GM19324 (cell line): ENCODE measurements at regions not wholly inside any gene's neighbourhood (a gene's known extent, or its start where the extent isn't known, plus 50 kb on each side); places are given as distances from the start of the nearest gene placed in this dataset.
"Not testable (repeated sequence)": the region's sequence is repeated elsewhere in the genome, so short reads cannot be mapped to it uniquely, and the experiment has no call there.

Source experiments
- ATAC-seq: cut with Tn5 transposase; IDR thresholded peaks from one replicate; pipeline ENCODE4 v1.9.1; 2021; ENCODE audit warnings: mild to moderate bottlenecking, moderate library complexity; ENCODE audit not compliant: unreplicated experiment, low FRiP score

DNA sequence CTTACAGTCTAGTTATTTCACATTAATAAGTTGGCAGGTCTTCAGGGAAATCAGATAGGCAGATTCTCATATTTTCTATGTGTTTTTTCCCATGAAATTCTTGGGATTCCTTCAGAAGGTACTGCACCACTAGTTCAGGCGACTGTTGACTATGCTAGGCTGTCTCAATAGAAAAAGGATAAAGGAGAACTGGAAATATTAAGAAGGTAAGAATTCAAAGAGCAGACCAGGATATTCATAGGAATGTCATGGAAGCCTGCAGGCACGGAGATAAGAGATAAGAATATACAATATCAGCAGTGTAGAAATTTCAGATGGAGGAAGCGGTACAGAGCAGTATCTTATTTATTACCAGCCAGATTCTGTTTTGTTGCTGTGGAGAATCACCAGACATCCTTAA, 432.1 kb upstream of the MDFIC2 start:
- ATAC-seq, result no peak

DNA sequence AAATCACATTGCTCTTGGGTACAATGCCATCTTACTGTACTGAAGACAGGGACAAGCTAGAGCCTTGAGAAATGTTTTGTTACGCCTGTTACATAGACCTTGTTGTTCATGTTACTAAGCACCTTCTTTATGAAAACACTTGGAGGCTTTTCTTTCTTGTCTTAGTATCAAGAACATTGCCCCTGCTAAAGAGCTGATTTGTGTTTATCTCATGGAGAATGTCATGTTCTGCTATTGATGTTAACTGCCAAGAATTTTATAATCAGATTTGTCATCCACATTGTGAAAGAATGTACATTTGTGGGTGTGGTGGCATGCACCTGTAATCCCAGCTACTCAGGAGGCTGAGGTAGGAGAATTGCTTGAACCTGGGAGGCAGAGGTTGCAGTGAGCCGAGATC, 431.3 kb upstream of the MDFIC2 start:
- ATAC-seq, result no peak

DNA sequence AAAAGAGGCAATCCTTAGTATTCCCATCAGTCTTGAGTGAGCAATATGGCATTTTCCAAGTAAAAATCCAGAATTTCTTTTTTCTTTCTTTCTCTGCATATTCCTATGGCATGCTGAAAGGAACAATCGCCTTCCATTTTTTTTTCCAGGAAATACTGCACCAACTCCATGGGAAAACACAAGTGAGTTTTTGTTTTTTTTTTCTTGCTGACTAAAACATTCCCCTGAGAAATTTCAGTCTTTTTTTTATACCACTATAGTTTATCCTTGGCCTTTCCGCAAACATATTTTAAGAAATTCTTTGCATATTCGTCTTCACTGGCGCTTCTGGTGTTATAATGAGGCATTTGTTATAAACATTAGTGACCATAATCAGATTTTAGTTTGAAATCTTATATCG, 429.6 kb upstream of the MDFIC2 start:
- ATAC-seq, result no peak

DNA sequence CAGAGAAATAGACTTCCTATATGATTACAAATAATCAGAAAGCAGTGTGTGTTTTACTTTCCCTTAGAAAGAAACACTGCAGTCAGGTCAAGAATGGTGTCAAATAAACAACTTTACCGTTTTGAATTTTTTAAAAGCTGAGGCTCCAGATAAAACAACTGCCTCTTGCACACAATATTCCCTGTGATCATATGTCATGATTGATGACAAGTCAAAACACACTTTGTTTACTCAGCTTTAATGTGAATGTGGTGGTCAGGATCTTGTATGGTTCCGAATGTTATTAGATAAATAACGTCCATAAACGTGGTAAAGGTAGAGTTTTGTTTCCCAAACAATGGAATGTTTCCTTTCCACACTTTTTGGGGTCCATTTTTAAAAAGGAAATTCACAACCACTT, 428.4 kb upstream of the MDFIC2 start:
- no peak for ATAC-seq

DNA sequence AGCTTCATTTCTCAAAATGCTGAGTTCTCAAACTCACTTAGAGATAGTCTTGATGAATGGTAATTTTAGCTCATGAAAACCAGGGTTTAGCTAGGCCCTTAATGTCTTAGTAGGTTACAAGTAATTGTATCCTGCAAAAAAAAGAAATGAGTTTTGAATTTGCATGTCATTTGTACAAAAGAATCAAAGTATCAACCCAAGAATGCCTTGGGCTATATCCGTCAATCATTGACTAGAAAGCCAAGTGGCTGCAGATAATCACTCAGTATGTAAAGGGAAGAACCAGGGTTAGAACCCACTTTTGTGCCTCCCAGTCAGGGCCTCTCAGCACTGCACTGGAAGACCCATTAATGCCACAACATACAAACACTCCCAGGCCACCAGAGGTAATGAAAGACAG, 427.6 kb upstream of the MDFIC2 start:
- no peak for ATAC-seq

DNA sequence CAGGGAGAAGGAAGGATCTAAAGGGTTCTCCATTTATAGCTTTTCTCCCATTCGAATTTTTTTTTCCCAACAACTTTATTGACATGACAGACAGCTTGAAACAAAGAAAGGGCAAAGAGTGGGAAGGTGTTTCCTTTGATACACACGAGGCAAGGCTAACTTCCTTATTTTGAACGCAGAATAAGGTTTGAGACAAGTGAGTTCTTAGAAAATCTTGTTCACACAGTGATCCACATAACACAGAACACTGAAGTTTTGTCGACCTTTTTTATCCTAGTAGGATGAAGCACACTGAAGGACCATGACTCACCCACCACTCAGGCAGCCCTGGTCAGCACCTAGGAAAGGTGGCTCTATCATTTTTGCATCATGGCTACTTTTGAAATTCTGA, 425.8 kb upstream of the MDFIC2 start:
- ATAC-seq, result no peak

DNA sequence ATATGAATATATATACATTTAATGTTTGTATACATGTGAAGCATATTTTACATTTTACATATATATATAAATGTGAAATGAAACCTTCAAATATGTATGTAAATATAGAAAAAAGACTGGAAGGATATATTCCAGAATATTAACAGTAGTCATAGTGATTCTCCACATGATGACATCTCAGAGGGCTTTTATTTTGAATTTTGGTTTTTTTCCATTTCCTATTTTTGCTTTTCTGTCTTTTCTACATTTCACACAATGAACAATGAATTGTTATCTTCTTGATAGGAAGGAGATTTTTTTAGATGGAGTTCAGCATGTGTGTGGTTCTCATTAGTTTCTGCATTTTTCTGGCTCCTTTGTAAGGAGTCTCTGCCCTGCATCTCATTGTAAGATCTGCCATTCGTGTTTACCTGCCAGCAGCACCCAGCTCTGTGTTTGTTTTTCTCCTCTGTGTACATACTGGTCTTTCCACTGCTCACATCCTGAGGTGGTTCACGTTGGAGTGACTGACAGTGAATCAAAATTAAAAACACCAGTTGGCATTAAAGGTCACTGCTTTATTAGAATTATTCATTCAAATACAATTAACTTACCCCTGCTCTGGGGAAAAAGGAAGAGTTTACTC, 425.3 kb upstream of the MDFIC2 start:
- ATAC-seq, result no peak

DNA sequence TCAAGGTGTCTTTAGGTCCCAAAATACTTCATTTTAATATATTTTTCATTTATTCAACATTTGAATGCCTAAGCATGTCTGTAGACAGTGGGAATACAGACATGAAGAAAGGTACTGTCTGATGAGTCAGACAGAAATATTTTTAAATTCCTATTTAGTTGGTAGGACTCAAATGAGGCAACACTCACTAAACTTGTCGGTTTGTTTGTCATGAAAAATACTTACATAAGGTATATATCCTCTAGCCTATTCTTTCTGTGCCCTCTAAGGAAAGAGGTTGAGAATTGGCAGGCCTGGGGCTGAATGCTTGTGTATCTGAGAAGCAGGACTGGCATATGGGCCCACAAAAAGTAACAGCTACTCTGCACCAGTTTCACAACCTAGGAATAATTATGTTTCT, 423.6 kb upstream of the MDFIC2 start:
- ATAC-seq, result no peak

DNA sequence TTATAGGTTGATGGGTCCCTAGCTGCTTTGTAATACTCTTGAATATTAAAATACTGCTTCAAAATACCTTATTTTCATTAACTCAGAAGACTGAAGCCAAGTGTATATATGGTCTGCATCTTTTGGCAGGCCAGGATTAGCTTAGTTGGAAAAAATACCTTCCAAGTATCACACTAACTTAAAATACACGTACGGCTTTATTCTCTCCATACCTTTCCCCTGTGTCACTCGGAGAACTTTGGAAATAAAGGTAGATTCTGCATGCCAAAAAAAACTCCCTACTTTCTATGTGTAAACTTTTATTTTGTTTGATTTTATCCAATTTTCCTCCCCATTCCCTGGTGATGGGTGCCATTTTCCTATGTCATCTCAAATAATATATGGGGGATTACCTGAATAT, 422.3 kb upstream of the MDFIC2 start:
- ATAC-seq, result no peak

DNA sequence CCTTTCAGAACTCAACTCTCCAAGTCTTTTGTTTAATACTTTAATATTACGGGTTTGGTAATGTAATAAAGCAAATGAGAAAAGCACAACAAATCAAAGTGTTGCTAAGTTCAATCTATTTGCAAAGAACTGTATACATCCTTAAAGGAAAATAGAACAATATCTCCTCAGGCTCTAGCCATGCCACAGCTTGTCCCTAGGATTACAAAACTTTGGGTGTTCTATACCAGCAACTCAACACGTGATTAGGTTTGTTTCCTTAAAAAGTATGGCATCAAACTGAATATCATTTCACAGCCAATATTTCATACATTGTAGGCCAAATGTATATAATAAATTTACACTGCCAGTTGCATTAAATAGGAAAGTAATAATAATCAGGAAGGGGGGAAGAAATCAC, 418.6 kb upstream of the MDFIC2 start:
- ATAC-seq, result no peak

DNA sequence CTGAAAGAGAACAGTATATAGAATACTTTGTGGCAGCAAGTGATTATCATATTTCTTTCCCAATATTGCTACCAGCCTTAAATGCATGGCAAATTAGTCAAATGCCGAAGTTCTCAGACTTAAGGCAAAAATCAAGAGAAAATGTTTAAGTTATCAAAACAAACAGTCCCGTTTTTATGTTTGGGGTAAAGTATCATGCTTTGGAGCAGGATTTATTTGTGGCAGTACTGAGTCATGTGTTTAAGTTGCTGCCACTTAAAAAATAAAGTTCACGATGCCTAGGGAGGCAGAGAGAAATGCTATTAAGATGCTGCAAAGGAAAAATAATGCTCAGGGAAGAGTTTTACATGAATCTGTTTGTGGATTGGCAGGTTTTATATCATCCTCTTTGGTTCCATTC, 417.4 kb upstream of the MDFIC2 start:
- ATAC-seq, result no peak

DNA sequence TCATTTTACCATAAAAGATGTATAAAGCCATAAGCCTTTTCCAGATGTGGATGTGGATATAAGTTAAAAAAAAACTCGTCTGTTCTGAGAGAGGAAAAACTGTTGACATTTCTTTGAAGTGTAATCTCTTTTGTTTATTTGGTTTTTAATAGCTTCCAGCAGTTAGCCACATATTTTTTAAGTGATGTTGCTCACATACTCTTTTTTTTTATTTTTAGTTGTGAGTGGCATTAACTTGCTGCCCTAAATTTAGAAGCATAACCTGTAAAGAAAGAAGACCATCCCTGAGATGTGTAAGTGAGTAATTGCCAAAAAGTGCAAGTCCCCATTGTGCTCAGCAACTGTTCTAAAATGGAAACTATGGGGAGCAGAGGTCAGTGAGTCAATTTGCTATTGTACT, 415.9 kb upstream of the MDFIC2 start:
- no peak for ATAC-seq

DNA sequence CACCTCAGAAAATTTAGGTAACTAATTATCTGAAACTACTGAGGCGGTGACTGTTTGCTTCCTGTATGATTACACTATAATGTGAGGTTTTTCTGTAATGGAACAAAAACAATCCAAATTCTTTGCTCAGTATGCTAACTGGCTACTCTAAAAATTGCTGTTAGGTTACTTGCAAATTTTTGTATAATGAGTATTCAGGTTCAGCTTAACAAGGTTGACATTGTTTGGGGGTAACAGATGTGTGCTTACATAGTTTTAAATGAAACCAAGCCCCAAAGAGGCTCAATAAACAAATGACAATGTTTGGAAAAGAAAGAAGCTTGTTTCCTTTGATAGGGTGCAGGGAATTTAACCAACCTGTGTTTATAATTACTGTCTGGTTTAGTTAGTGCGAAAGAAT, 414.5 kb upstream of the MDFIC2 start:
- no peak for ATAC-seq

DNA sequence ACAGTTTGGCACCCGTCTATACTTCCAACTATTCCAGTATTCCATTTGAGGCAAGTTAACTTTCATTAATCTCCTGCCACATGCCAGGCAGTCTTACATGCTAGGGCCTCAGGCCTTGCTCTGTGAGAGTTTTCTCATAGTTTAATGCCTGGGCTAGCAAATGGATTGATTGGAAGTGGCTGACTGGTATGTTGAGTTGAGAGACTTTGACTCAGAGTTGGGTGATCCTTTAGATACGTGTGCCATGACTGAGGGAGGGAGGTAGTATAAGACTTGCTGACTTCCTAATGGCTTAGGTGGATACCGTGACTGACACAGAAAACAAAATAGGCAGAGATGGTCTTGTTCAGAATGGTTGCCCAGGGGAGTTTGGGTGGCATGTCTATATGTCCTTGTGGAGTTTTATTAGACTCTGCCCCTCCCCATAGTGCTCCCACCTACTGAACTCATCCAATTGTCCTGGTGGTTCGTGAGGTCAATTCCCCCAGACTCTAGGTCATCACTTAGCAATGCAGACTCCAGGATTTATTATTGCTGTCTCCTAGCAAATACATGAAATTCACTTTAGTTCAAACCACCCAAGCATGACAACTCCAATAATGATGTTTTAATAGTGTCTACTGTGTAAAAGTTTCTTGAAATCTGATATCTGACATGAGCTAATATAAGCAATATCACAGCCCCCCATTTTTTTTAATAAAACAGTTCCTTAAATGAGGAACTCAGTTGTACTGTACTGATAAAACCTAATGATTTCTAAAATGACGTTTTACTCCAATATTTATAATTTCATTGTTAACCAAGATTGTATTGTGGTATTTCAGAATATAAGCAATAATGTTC, 413.9 kb upstream of the MDFIC2 start:
- no peak for ATAC-seq

DNA sequence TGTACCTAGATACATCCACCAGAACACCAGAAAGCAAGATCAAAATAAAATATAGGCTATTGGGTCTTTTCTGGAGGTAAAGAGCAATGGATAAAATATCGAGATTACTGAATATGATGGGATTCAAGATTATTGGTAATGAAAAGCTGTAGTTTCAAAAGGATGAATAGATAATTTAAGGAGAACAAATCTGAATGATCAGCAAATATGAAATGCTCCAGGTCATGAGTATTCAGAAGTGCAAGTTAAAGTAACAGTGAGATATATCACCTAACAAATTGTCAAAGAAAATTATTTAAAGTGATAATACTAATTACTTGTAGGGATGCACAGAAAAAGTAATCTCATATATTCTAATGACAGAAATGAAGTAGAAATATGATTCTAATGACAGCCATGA, 409.6 kb upstream of the MDFIC2 start:
- ATAC-seq, result no peak

DNA sequence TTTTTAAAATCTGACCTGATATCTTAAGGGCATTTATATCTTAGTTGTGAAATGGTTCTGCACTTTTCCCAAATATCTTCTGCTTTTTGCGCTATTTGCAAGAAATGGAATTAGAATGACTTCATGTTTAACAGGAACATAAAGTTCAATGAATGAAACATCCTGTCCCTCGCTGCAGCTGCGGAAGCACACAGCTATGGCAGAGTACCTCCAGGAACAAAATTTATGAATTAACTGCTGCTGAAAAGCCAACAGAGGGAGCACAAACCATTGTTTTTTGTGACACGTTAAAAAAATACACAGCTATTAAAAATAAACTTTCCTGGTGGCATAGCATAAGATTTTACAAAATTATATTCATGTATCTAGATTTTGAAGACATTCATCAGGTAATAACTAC, 404.4 kb upstream of the MDFIC2 start:
- no peak for ATAC-seq

DNA sequence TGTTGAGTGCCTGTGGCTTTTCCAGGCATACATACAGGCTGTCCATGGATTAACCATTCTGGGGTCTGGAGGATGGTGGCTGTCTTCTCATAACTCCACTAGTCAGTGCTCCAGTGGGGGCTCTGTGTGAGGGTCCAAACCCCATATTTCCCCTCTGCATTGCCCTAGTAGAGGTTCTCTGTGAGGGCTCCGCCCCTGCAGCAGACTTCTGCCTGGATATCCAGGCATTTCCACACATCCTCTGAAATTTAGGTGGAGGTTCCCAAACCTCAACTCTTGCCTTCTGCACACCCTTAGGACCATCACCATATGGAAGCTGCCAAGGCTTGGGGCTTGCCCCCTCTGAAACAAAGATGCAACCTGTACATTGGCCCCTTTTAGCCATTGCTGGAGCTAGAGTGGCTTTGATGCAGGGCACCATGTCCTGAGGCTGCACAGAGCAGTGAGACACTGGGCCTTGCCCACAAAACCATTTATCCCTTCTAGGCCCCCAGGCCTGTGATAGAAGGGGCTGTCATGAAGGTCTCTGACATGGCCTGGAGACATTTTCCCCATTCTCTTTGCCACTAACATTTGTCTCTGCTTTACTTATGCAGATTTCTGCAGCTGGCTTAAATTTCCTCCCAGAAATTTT, 400.1 kb upstream of the MDFIC2 start:
- no peak for ATAC-seq

DNA sequence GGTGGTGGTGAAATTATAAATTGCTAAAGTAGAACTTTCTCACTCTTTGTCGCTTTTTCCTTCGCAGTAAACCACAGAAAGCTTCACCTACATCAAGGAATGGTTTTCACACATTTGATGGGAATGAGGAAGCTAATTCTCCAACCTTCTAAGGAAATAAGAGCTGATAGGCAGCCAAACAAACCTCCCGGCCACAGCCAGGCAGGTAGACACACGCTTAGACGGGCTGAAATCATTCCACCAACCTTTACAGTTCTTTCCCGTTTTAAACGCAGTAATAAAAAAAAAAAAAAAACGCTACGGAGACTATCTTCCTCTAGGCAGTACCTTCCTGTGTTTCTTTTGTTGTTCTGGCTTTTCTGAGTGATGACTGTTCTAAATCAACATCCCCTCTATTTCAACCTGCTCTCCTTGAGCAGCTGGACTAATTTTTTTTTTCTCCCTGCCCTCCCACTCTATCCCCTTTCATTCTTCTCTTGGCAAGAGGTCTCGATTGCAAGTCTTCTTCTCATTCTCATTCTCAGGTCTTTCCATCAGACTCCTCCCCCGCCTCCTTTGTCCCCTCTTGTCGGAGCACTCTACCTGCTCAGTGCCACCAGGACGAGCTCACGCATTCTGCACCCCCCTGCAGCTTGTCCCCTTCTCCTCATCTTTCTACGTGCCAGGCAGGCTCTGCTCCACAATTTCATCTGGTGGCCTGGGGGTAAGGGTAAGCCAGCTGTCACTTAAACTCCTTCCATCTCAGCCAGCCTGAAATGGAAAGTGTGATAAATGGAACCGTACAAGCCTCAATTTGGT, 391.1 kb upstream of the MDFIC2 start:
- ATAC-seq, result no peak

DNA sequence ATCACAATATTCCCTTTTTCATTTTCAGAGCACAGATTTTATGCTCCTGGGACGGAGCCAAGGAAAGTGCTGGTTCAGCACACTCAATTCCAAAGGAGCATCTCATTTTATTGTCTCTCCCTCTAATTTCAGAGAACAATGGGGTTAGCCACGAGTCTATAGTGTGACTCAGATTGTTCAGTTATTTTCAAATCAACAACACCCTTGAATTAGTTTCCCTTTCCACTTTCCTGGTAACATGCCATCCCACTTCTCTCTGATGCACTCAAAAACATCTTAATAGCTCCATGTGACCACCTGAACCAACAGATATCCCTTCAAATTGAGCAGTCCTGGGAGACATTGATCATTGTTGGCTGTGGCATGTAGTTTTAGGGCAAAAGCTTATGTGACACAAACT, 389.7 kb upstream of the MDFIC2 start:
- no peak for ATAC-seq

DNA sequence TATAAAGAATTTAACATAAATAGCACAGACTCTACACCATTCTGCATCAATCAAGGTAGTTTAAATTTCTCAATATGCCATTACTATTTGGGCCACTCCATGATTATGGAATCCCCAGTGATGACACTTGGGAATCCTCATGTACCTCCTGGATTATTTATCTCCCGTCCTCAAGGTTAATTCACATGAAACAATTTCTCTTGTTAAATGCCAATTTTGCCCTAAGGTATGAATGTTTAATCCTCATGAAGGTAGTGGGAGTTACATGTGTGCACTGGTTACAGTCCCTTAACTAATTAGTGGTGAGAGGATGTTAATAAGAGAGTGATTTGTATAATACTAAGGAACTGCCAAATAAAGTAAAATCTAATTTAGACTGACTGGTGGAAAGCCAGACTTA, 372.3 kb upstream of the MDFIC2 start:
- no peak for ATAC-seq

DNA sequence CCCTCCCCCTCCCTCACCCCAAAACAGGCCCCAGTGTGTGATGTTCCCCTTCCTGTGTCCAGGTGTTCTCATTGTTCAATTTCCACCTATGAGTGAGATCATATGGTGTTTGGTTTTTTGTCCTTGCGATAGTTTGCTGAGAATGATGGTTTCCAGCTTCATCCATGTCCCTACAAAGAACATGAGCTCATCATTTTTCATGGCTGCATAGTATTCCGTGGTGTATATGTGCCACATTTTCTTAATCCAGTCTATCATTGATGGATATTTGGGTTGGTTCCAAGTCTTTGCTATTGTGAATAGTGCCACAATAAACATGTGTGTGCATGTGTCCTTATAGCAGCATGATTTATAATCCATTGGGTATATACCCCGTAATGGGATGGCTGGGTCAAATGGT, 363.4 kb upstream of the MDFIC2 start:
- not testable (repeated sequence) for ATAC-seq
